ENCODE measurements at regions not wholly inside any gene's neighbourhood (a gene's known extent, or its start where the extent isn't known, plus 50 kb on each side); places are given as distances from the start of the nearest gene placed in this dataset.

DNA sequence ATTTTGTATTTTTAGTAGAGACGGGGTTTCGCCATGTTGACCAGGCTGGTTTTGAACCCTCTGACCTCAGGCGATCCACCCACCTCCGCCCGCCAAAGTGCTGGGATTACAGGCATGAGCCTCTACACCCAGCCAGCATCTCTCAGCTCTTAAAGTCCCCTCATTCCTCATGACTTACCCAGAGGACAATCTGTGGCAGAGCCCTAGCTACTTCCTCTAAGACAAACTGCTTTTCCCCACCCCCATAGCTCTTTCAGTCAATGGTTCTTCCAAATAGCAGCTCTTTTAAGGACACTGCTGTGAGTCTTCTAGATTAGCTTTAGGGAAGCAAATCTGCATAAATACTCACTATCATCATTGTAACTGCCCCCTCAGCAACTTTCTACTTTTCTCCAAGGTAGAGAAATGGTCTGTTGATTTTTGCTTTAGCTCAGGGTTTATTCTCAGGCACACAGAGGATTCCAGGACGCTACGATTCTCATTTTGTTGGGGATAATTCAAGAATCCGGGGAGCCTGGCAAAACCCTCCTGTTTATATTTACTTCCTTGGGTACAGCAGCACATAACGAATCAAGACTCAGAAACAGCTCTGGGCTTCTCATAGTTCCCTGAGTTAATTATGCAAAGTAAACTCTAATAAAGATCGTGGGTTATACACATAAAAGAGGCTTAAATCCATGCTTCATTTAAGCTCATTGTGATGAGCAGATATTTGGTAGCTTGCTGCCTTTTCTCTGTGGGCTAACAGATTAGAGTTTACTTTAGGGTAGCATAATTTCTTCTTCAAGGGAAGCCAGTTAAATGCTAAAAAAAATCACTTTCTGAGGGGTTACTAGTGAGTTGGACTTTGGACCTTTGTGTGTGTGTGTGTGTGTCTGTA, 357.4 kb downstream of the TDRD3 start:
- Histone ChIP-seq H3K36me3 (ENCODE audit: control insufficient read depth in 2 of 3, insufficient read depth in 3 of 3, low read length in 3 of 3) (no peaks in the 10 kb centered on the region), H3K4me1 (ENCODE audit: control insufficient read depth in 2 of 3, insufficient read depth in 2 of 3, low read depth in 1 of 3, low read length in 3 of 3) (peaks cover 0 to 1% (median 0%) of the 10 kb centered on the region in 3 donors), H3K9ac (ENCODE audit: low read length in 3 of 3) (no peak overlapping the region), H3K27ac (ENCODE audit: low read depth in 2 of 2, low read length in 2 of 2) (no peak overlapping the region), H3K27me3 (ENCODE audit: control insufficient read depth, insufficient read depth, low read length) (no peaks in the 10 kb centered on the region), H3K4me3 (ENCODE audit: low read length in 3 of 3) (no peak overlapping the region), H3K9me3 (ENCODE audit: control insufficient read depth in 2 of 3, insufficient read depth in 1 of 3, low read length in 3 of 3) (no peaks in the 10 kb centered on the region)
- TF ChIP-seq, protein P1, sequence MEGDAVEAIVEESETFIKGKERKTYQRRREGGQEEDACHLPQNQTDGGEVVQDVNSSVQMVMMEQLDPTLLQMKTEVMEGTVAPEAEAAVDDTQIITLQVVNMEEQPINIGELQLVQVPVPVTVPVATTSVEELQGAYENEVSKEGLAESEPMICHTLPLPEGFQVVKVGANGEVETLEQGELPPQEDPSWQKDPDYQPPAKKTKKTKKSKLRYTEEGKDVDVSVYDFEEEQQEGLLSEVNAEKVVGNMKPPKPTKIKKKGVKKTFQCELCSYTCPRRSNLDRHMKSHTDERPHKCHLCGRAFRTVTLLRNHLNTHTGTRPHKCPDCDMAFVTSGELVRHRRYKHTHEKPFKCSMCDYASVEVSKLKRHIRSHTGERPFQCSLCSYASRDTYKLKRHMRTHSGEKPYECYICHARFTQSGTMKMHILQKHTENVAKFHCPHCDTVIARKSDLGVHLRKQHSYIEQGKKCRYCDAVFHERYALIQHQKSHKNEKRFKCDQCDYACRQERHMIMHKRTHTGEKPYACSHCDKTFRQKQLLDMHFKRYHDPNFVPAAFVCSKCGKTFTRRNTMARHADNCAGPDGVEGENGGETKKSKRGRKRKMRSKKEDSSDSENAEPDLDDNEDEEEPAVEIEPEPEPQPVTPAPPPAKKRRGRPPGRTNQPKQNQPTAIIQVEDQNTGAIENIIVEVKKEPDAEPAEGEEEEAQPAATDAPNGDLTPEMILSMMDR (IDR thresholded peaks at IDR 0.05; ENCODE audit: borderline replicate concordance, extremely low read depth, insufficient read depth): no peak
- DNase-seq (no peak), FAIRE-seq (no peak)
- intact Hi-C loops (cut with DNase I): no loop called here

DNA sequence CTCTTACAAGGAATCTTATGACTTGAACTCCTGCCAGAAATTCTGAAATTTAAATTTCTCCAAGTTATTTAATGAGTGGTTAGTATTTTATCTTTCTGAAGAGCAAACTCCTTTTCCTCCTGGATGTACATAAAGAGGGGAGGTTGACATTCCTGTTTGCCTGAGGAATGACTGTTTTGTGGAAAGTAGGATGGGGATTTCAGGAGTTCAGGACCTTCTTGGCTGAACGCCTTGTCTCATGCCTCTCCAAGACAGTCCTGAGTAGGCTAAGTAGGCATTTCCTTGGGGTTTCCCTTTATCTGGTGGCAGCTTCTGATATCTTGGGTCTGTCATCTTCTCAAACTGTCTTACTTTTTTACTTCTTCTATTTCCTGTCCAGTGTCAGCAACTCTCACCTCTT, 356.6 kb downstream of the TDRD3 start:
- TF ChIP-seq, protein P1 (IDR thresholded peaks at IDR 0.05; ENCODE audit: borderline replicate concordance, extremely low read depth, insufficient read depth): no peak
- no peak for FAIRE-seq
- intact Hi-C loops (cut with DNase I): no loop called here
- Histone ChIP-seq H3K9me3 (ENCODE audit: control insufficient read depth in 2 of 3, insufficient read depth in 1 of 3, low read length in 3 of 3) (no peaks in the 10 kb centered on the region), H3K4me1 (ENCODE audit: control insufficient read depth in 2 of 3, insufficient read depth in 2 of 3, low read depth in 1 of 3, low read length in 3 of 3) (no peaks in the 10 kb centered on the region), H3K36me3 (ENCODE audit: control insufficient read depth in 2 of 3, insufficient read depth in 3 of 3, low read length in 3 of 3) (no peaks in the 10 kb centered on the region), H3K27me3 (ENCODE audit: control insufficient read depth, insufficient read depth, low read length) (no peaks in the 10 kb centered on the region), H3K9ac (ENCODE audit: low read length in 3 of 3) (no peak overlapping the region), H3K27ac (ENCODE audit: low read depth in 2 of 2, low read length in 2 of 2) (no peak overlapping the region), H3K4me3 (ENCODE audit: low read length in 3 of 3) (no peak overlapping the region)
- DNase-seq: no peak

DNA sequence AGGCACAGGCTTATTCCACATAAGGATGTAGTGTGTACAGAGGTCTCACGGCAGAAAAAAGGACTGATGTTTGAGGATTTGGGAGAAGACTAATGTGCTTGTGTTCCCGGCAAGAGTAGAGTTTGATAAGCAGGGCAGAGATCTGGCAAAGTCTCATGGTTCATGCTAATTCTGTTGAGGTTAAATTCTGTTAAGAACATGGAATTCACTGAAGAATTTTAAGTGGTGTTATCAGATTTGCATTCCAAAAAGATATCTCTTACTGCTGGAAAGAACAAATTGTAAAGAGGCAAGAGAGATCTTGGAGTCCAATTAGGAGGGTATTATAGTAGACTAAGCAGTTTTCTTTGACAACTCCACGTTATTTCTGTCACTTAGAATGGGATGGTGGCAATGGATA, 348.3 kb downstream of the TDRD3 start:
- DNase-seq: no peak
- TF ChIP-seq, protein P1 (IDR thresholded peaks at IDR 0.05; ENCODE audit: borderline replicate concordance, extremely low read depth, insufficient read depth): no peak
- no peak overlapping the region for H3K9ac ChIP-seq (ENCODE audit: low read length in 3 of 3)
- no peaks in the 10 kb centered on the region for H3K9me3 ChIP-seq (ENCODE audit: control insufficient read depth in 2 of 3, insufficient read depth in 1 of 3, low read length in 3 of 3)
- H3K36me3 ChIP-seq (ENCODE audit: control insufficient read depth in 2 of 3, insufficient read depth in 3 of 3, low read length in 3 of 3): no peaks in the 10 kb centered on the region
- H3K4me3 ChIP-seq (ENCODE audit: low read length in 3 of 3): no peak overlapping the region
- H3K27me3 ChIP-seq (ENCODE audit: control insufficient read depth, insufficient read depth, low read length): no peaks in the 10 kb centered on the region
- FAIRE-seq: no peak
- no peaks in the 10 kb centered on the region for H3K4me1 ChIP-seq (ENCODE audit: control insufficient read depth in 2 of 3, insufficient read depth in 2 of 3, low read depth in 1 of 3, low read length in 3 of 3)
- no peak overlapping the region for H3K27ac ChIP-seq (ENCODE audit: low read depth in 2 of 2, low read length in 2 of 2)
- intact Hi-C loops (cut with DNase I): no loop called here

Measured in kidney (tissue), 13 donors.